Middle frontal gyrus (tissue), 1 donor: ENCODE measurements at regions not wholly inside any gene's neighbourhood (a gene's known extent, or its start where the extent isn't known, plus 50 kb on each side); places are given as distances from the start of the nearest gene placed in this dataset.
"Not testable (repeated sequence)": the region's sequence is repeated elsewhere in the genome, so short reads cannot be mapped to it uniquely, and the experiment has no call there.

ENCODE experiments used
- DNase-seq: peaks from one replicate; pipeline ENCODE4 v3.0.0-alpha.2; 2015; ENCODE audit warnings: low spot score; ENCODE audit errors: extremely low spot score

DNA sequence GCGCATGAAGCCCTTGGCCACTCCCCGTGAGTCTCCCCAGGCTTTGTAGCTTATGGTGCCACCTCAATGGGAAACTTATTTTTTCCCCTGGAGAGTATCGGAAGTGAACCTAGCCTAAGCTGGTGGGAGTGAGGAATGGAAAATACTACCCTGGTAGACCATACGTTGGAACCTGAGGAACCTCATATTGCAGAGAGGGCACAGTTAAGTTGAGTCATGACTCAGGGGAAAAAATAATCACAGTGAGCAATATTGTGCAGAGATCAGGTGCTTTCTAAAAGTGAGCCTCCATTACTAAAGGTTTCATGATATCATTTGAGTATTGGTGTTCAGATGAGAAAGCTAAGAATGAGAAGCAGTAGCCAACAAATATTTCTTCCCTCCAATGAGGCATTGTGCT, 360.5 kb upstream of the NT5C1B start:
- DNase-seq, result no peak

DNA sequence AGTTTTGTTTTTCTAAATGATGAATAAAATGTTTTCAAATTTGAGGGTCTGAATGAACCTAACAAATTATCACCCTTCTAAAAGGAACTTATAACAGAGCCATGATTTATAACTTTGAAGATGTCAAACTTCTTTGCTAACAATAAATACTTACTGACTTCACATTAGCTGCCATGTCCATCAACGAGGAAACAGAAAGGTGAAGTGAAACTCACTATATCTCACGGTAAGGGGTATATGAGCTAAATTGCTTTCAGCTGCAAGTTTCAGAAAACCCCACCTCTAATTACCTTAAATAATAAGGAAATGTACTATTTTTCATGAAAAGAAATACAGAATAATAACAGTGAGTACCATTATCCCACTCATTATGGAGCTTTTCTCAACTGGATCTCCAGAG, 350.8 kb upstream of the NT5C1B start:
- no peak for DNase-seq

DNA sequence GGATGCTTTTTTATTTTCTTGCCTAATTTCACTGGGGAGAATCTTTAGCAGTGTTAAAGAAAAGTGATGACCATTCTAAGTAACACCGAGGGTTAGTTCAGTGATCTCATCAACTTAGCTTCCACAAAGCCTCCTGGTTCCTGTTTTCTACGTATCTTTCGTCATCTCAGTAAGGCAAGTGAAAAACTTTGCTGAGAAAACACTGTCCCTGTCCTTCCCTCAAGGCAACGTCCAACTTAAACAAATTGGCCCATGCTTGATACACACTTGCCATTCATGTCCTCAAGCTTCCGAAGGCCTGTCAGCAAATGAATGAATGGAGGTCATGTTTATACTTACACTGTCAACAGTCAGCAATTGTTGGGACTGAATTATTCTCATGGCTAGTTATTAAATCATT, 350.4 kb upstream of the NT5C1B start:
- not testable (repeated sequence) for DNase-seq

DNA sequence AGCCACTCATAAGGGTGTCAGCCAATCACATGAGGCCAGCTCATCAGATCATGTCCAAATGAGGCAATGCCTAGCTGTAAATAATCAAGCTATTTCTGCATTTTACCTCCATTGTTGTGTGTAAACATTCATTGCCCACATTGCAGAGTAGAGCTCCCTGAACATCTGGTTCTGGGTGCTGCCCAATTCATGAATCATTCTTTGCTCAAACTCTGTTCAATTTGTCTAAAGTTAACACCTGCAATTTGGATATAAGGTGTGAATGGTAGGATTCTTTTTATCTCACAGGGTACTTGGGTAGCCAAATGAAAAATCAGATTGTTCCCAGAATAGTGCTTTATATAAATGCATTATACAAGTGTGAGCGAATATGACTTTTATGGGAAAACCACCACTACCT, 345.5 kb upstream of the NT5C1B start:
- DNase-seq, result no peak

DNA sequence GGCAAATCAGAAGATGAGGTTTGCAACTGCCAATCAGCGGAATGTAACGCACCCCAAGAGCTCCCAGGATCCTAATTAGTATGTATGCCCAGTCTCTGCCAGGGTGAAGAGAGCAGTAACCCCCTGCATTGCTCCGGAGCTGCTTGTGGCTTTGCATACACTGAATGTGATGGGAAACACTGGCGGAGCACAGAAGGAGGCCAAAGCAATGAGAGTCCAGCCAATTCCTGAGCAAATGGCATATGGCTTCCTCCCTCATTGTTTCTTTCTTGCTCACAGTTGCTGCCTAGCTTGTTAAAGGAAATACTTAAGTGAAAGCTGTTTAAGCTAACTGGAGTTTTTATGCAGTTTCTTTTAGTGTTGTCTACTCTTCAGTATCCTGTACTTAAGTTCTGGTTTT, 343.5 kb upstream of the NT5C1B start:
- peak; percentile 17 for DNase-seq

DNA sequence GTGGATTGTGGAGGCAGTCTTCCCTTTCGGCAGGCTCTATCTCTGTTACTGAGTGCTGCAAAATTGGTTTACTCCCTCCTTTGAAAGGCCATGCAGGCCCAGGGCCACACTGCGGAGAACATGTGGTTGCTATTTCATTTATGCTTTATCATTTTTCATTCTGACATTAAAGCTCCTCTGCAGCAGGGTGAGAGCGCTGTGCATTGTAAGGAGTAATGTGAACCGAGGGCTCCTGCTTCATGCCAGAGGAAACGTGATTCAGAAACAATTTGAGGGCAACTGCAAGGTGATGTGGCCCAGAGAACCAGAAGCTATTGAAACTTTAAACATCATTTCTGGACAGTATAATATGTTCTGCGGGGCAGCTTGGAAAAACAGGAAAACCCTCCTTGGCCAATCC, 341.6 kb upstream of the NT5C1B start:
- DNase-seq, result no peak

DNA sequence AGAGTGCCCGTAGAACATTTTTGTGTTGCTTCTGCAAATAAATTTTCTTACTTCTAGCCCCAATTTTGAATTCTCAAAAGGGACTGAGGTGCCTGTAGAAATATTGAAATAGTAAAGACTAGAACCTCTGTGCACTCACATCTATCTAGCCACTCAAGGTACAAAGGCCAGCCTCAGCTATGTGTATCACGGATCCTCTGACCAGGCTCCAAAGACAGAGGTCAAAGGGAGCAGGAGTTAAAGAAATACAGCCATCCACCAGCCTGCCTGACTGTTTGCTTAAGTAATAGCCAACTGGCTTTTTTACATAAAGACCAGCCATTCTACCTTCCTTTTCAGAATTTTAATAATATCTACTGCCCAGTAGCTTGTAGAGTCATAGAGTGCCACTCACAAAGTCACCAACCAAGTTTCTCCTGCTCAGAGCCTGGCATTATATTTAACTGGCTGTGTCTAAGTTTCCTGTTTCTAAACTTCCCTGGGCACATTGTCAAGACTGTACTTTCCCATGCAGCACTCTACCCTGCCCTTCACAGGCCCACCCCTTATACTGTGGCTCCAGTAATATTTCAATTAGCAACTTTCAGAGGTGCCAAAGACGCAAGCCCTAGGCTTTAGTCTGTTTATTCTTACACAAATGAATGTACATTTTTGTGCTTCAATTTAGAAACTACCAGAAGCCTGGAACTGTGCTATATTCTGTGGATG, 338.3 kb upstream of the NT5C1B start:
- DNase-seq, result no peak

DNA sequence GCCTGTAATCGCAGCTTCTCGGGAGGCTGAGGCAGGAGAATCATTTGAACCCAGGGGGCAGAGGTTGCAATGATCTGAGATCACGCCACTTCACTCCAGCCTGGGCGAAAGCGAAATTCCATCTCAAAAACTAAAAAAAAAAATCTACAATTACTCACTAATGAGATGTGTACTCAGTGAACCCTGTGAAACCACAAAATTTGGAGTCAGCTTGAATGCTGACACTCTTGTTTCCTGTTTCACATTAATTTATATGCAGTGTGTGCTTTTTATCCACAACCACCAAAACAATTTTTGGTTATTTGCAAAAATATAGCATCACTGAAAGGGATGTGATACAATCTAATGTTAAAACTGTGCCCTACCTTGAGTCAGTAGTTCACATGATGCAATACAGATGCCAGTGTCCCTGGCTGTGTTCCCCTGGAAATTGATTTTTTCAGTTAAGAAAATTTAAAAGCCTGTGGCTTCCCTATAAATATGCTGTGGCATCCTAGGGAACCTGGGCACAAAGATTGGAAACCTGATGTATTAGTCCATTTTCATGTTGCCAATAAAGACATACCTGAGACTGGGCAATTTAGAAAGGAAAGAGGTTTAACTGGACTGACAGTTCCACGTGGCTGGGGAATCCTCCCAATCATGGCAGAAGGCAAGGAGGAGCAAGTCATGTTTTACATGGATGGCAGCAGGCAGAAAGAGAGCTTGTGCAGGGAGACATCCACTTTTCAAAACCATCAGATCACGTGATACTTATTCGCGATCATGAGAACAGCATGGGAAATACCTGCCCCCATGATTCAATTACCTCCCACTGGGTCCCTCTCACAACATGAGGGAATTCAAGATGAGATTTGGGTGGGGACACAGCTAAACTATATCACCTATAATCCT, 337.5 kb upstream of the NT5C1B start:
- DNase-seq, result no peak

DNA sequence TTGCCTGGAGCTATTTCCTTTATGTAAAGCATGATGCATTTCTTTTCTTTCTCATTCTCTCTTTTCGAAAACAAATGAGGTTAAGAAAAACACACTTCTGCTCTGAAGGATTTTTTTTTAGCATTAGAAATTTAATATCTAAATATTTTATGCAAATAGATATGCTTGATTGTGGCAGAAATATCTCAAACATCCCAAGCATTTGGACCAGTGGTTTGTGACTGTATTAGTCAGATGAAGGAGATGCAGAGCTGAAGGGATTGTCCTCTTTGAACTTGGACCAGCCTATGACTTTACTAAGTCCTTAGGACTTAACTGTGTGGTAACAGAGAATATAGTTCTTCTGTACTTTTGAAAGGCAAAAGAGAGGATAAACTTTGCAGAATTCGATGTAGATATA, 335.9 kb upstream of the NT5C1B start:
- DNase-seq, result no peak

DNA sequence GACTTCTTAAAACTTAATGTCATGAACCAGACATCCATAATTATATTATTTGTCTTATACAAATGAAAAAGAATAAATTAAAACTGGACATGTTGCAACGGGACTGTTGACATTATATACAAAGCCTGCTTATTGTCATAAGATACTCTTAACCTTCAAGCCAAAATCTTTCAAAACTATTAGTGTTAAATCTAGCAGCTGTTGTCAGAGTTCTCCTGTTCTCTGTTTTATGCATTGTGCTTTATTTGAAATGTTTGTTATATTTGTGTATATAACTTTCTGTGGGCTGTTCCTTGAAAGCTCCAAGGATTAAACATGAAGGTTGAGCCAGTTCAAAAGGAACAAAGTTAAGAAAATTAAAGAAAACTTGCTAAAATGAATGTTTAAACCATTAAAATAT, 335.5 kb upstream of the NT5C1B start:
- DNase-seq, result no peak

DNA sequence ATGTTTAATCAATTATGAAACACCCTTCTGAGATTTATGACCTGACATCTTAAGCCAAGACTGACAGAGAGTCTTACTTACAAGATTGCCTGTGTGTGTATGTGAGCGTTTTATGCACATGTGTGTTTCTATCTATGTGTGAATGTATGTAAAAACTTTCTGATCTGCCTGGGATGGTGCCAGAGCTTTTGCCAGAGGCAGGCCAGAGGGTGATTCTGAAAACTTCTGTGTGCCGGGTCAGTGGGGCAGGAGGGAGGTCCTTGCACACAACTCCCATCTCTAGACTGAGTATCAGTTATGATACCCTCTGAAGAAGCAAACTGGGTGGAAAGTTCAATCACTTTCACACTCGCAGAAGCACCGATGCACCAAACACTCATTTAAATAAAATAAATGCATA, 335.0 kb upstream of the NT5C1B start:
- no peak for DNase-seq

DNA sequence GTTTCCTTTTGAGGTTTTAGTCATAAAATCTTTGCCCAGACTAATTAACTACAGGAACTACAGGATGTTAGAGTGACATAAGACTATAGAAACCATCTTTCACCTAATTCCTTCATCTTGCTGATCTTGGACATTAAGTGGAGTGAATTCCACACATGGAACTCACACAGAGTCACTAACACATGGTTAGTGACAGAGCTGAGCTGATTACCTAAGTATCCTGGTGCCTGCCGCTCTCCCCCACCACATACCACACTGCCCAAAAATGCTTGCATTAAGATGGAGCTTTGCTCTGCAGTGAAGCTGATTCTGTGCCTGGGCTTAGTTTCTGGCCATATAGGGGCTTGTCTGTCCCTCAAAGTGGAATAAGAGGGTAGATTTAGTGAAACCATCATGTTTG, 332.9 kb upstream of the NT5C1B start:
- DNase-seq, result no peak

DNA sequence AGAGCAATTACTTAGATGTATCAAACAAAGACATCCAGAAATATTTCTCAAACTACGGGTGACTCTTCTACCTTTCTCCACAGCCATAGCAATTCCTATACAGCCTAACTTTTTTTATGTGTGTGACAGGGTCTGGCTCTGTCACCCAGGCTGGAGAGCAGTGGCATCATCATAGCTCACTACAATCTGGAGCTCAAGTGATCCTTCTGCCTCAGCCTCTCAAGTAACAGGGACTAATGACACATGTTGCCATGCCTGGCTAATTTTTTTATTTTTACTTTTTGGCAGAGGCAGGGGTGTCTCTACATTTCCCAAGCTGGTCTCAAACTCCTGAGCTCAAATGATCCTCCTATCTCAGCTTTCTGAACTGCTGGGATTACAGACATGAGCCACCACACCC, 328.9 kb upstream of the NT5C1B start:
- no peak for DNase-seq

DNA sequence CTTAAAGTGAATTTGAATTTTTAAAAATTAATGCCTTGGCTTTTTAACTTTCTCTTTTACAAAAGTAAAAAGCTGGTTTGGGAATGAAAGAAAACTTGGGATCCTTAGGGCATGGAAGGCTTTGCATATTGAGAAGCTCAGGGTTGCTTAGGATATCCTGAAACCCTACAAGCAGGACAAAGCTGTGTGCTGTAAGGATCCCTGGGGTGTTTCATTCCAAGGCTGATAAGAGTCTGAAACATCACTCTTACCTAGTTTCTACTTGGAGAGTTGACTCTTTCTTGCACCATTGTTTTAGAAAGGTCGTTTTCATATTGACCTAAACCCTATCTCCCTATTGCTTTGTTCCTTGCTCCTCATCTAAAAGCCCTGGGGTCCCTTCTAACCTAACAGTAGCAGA, 325.9 kb upstream of the NT5C1B start:
- no peak for DNase-seq

DNA sequence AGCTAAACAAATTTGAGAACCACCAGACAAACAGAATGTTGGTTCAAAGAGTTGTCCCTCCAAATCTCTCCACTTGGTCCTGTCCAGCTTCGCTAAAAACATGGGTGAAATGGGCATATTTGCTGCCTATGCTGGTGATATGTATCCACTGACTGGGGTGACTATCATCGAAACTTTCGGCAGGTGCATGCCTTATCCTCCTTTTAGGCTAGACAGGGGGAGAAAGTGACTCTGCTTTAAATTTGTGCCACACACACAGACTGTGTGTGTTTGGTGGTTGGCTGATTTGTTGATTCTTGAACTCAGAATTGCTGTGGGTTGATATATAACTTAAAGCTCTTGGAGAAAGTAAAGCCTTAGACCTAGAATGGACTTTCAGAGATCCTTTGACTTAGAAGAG, 324.1 kb upstream of the NT5C1B start:
- DNase-seq, result no peak

DNA sequence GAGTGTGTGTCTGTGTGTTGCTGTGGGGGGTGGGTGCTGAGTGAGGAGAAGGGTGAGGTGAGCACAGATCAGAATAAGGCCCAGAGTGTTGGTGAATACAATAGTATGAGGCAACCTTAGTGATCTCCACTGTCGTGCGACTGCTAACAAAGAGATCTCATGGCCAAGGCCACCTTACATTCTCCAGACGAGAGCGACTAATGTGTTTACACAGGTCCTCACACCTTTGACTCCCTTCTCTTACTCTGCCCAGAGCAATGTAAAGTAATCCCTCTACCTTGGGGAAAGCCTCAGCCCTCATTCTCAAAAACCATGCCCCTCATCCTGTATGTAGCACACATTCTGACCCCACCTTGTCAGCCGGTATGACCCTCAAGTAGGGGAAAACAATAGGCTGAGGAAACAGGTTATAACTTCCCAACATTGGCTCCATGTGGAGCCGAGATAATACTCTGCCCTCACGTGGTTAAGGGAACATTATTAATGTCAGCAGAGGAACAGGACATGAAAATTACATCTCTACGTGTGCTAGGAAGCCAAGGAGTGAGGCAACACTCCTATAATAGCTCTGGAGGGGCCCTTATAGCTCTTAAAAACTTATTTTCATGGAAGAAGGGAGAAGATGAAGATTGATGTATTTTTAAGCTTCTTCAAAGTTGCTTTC, 323.0 kb upstream of the NT5C1B start:
- DNase-seq, result no peak

DNA sequence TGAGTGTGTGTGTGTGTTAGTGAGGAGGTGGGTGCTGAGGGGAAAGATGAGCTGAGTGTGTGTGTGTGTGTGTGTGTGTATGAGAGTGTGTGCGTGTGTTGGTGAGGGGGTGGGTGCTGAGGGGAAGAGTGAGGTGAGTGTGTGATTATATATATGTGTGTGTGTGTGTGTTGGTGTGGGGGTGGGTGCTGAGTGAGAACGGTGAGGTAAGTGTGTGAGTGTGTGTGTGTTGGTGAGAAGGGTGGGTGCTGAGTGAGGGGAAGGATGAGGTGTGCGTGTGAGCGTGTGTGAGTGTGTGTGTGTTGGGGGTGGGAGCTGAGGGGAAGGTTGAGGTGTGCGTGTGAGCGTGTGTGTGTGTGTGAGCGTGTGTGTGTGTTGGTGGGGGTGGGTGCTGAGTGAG, 322.0 kb upstream of the NT5C1B start:
- DNase-seq, result no peak

DNA sequence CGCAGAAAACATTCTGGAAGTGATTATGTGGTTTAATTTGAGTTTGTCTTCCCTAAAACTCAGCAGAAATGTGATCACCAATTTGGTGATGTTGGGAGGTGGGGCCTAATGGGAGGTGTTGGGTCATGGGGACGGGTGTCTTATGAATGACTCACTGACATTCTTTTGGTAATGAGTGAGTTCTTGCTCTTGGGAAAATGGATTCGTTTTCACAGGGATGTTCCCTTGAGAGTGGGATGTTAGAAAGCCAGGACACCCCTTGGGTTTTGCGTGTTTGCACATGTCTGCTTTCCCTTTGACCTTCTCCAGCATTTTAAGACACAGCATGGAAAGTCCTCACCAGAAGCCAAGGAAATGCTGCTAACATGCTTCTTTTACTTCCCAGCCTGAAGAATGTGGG, 321.5 kb upstream of the NT5C1B start:
- DNase-seq, result no peak

DNA sequence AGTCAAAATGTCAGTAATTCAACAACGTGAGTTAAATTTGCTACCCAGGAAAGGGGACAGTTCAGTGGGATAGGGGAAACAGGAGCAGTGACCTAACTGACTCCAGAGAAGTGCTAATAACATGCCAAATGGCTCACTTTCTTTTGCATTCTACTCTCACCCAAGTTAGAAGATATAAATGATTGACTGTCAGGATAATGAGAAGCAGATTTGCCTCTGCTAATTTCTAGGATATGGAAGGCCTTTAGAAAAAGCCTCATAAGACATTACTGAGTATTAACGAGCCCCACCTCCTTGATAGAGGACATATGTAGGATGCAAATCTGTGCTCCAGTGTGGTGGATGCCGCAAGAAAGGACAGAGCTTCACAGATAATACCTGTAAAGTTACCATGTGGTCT, 318.6 kb upstream of the NT5C1B start:
- DNase-seq, result no peak

DNA sequence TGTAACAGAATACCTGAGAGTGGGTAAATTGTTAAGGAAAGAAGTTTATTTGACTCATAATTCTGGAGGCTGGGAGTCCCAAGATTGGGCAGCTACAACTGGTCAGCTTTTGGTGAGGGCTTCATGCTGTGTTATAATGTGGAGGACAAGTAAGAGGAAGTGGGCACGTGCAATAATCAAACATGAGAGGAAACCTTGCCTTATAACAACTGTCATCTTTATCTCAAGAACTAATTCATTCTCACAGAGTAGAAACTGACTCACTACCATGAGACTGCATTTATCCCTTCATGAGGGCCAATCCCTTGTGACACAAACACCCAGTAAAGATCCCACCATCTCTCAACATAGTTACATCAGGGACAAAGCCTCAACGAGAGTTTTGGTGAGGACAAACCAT, 318.1 kb upstream of the NT5C1B start:
- DNase-seq, result no peak

DNA sequence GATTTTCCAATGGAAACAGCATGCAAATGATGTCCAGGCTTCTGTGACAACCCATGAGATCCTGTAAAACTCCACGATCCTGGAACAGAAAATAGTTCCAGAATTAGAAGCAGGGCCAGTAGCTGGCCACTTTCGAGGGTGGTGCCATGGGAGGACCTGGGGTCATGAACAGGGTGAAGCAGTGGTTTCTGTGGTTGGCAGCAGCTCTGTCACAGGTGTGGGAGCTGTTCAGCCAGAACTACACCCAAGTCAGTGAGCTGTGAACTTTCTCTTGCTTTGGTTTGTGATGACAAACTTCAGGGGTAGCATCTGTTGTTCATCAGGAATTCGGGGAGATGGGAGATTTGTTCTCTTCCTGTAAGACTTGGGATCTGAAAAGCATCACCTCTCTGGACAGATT, 314.4 kb upstream of the NT5C1B start:
- no peak for DNase-seq

DNA sequence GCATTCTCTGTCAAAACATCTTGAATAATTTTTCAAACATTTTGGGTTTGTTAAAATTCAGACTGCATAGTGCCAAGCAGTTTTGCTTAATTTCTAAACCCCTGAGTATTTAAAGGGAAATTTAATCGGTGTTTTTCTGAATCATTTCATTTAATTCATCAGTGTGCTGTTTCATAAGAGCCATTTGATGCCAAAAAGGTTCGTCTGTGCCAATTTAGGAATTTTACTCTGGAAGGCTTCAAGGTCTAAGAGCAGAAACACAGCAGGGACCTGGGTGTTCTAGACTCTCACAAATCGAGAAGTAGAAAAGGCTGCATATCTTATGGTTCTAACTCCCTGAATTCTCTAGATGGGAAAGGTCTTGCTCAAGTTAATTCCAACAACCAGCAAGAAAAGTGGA, 311.9 kb upstream of the NT5C1B start:
- no peak for DNase-seq
